Prostate gland (tissue), 2 donors: ENCODE measurements at regions not wholly inside any gene's neighbourhood (a gene's known extent, or its start where the extent isn't known, plus 50 kb on each side); places are given as distances from the start of the nearest gene placed in this dataset.

Experiments used
- DNase-seq: peaks from one replicate; pipeline ENCODE4 v3.0.0-alpha.2; 2019; ENCODE audit warnings: low spot score
- H3K27ac ChIP-seq, 2 donors: fragments of 200-600 bp; sonication (generic); 2 replicates each; pipeline ENCODE4 v1.5.1; 2017 to 2019
- H3K27me3 ChIP-seq: fragments of 200-600 bp; sonication (generic); replicated peaks from 2 replicates; pipeline ENCODE4 v1.5.1; 2019; ENCODE audit not compliant: insufficient read depth
- H3K36me3 ChIP-seq, 2 donors: fragments of 200-600 bp; sonication (generic); 1 replicate in 1 of 2; 2 replicates in 1 of 2; pipeline versions ENCODE4 v1.5.1 to v1.8.1; 2017 to 2019
- H3K4me1 ChIP-seq: fragments of 200-600 bp; sonication (generic); replicated peaks from 2 replicates; pipeline ENCODE4 v1.5.1; 2019
- H3K4me3 ChIP-seq, 2 donors: fragments of 200-600 bp; sonication (generic); 2 replicates each; pipeline ENCODE4 v1.5.1; 2017 to 2019
- H3K9me3 ChIP-seq: fragments of 200-600 bp; sonication (generic); 2 replicates; pipeline ENCODE4 v1.5.1; 2017
- CTCF ChIP-seq, 4 experiments: fragments of 200-600 bp in 2 of 4; fragments of 450-650 bp in 2 of 4; sonication (generic) in 2 of 4; IDR thresholded peaks; 1 replicate in 3 of 4; 2 replicates in 1 of 4; pipeline ENCODE4 v1.5.1; 2016 to 2019; ENCODE audit warnings: antibody characterized with exemption in 4 of 4, mild to moderate bottlenecking in 2 of 4, moderate library complexity in 2 of 4
- POLR2A ChIP-seq: fragments of 450-650 bp; IDR thresholded peaks from one replicate; pipeline ENCODE4 v1.6.1; 2016; ENCODE audit warnings: antibody characterized with exemption, mild to moderate bottlenecking
- POLR2AphosphoS5 ChIP-seq: sonication (generic); formaldehyde crosslinking; IDR thresholded peaks from one replicate; pipeline ENCODE4 v1.6.1; 2017; ENCODE audit warnings: antibody characterized with exemption
- WGBS: methylation state at CpG from one replicate; pipeline ENCODE4 v1.1.5; 2018; 5-methylcytosine and 5-hydroxymethylcytosine counted together
- intact Hi-C: fragments of 100-400 bp; cut with DNase I; formaldehyde crosslinking; loops from one replicate; pipeline ENCODE4 v1.14.2; 2022

DNA sequence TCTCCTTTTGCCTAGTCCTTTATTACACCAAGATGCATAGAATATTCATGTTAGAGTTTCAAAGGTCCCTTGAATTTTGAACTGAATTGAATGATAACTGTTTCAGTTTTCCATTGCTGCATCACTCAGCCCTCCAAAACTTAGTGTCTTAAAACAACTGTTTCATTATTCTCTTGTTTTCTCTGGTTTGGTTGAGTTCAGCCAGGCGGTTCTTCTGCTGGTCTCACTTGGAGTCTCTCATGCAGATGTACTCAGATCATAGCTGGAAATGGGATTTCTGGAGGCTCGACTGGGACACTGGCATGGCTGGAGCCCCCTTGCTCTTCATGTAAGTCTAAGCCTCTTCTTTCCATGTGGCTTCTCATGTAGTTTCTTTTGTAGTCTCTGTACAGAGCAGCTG lies 107.2 kb upstream of the MKI67 start:
- Histone ChIP-seq H3K27ac (no peak overlapping the region), H3K4me3 (no peak overlapping the region), H3K9me3 (no peaks in the 10 kb centered on the region), H3K27me3 (no peaks in the 10 kb centered on the region), H3K36me3 (no peaks in the 10 kb centered on the region), H3K4me1 (no peaks in the 10 kb centered on the region)
- WGBS = 85% methylated on average over 2 of the region's 2 CpGs
- TF ChIP-seq POLR2A (no peak), CTCF (IDR thresholded peaks at IDR 0.05) (no peak), POLR2AphosphoS5 (no peak)
- DNase-seq = no peak
- intact Hi-C loops = no loop called here

DNA sequence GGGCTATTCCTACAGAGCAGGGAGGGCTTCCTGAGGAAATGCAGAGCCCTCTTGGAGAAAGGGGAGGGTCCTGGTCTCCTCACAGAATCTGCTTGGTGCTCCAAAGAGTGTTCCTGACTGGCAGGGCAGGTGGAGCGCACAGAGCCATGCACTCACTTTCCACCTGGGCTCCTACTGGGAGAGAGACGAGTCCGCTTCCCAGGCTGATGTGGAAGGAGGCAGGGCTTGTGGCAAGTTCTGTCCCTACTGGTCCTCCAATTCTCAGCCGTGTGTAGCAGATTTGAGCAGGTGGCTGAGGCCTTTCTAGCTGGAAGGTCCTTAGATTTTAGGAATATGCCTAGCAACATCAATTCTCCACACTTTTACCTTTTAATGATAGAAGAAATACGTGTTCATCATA lies 111.5 kb upstream of the MKI67 start:
- no peaks in the 10 kb centered on the region for H3K4me1 ChIP-seq
- H3K27ac ChIP-seq = no peak overlapping the region
- DNase-seq = no peak
- H3K36me3 ChIP-seq = no peaks in the 10 kb centered on the region
- H3K9me3 ChIP-seq = no peaks in the 10 kb centered on the region
- TF ChIP-seq POLR2A (no peak), CTCF (IDR thresholded peaks at IDR 0.05) (no peak), POLR2AphosphoS5 (no peak)
- H3K4me3 ChIP-seq = no peak overlapping the region
- WGBS = 81% methylated on average over 5 of the region's 5 CpGs
- intact Hi-C loops = no loop called here
- no peaks in the 10 kb centered on the region for H3K27me3 ChIP-seq

DNA sequence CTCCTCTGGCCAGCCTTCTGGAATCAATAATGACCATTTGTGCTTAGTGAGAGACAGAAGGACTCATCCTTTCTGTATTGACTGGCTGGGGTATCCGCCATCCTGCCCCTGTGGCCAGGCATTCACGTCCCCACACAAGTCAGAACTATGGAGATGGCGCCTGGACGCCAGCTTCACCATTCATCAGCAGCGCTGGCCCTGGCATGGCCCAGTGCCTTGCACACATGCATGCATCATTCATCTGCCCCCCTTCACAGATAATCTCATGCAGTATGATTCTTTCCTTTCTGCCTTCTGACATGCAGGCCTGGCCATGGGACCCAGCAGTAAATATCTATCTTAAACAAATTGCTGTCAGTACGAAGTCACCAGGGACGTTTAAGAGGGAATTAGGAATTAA lies 114.8 kb upstream of the MKI67 start:
- no peaks in the 10 kb centered on the region for H3K4me1 ChIP-seq
- H3K4me3 ChIP-seq = no peak overlapping the region
- TF ChIP-seq POLR2AphosphoS5 (no peak), CTCF (IDR thresholded peaks at IDR 0.05) (no peak), POLR2A (no peak)
- intact Hi-C loops = no loop called here
- no peak overlapping the region for H3K27ac ChIP-seq
- no peaks in the 10 kb centered on the region for H3K36me3 ChIP-seq
- no peaks in the 10 kb centered on the region for H3K9me3 ChIP-seq
- WGBS = 89% methylated on average over 7 of the region's 7 CpGs
- DNase-seq = no peak
- no peaks in the 10 kb centered on the region for H3K27me3 ChIP-seq

GRCh38 chr10:128242641-128243040 lies 116.4 kb upstream of the MKI67 start:
- Histone ChIP-seq H3K27ac (no peak overlapping the region), H3K27me3 (no peaks in the 10 kb centered on the region), H3K9me3 (no peaks in the 10 kb centered on the region), H3K4me1 (no peaks in the 10 kb centered on the region), H3K4me3 (no peak overlapping the region), H3K36me3 (no peaks in the 10 kb centered on the region)
- intact Hi-C loops = no loop called here
- WGBS = 84% methylated on average over 9 of the region's 10 CpGs
- DNase-seq = no peak
- TF ChIP-seq POLR2A (no peak), POLR2AphosphoS5 (no peak), CTCF (IDR thresholded peaks at IDR 0.05) (no peak)

GRCh38 chr10:128245026-128245425 lies 118.8 kb upstream of the MKI67 start:
- DNase-seq = no peak
- H3K27ac ChIP-seq = no peak overlapping the region
- no peaks in the 10 kb centered on the region for H3K36me3 ChIP-seq
- no peak overlapping the region for H3K4me3 ChIP-seq
- 90% methylated on average over 5 of the region's 5 CpGs for WGBS
- no peak for TF ChIP-seq CTCF (IDR thresholded peaks at IDR 0.05)
- intact Hi-C loops = no loop called here
- H3K4me1 ChIP-seq = no peaks in the 10 kb centered on the region
- H3K9me3 ChIP-seq = no peaks in the 10 kb centered on the region
- no peaks in the 10 kb centered on the region for H3K27me3 ChIP-seq
